ENCODE measurements at regions not wholly inside any gene's neighbourhood (a gene's known extent, or its start where the extent isn't known, plus 50 kb on each side); places are given as distances from the start of the nearest gene placed in this dataset.
"Not testable (repeated sequence)": the region's sequence is repeated elsewhere in the genome, so short reads cannot be mapped to it uniquely, and the experiment has no call there.

DNA sequence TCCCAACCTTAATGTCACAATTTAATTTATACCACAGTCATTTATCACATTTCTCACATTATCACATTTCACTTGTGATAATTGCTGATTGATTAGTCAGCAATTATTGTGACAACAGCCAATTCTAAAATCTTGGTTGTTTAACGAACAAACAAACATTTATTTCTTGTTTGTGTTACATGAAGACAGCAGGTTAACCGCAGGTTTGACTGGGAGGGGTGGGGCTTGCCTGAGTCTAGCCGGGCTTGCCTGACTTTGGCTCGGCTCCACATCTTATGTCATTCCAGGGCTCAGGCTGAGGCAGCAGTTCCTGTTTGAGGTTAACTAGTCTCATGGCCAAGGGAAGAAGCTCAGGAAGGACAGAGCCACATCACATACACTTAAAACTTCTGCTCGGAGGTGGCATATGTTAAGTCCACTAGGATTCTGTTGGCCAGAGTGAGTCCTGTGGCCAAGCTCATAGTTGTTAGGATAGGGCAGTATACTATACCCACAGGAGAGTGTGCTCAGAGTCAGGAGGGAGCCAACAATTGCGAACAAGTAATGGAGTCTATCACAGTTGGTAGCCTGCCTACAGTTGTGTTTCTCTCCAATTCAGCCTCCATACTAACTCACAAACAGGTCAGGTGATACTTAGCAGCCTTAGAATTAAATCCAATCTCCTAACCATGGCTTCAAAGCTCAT is 90.0 kb upstream of the IFNGR1 start:
- no peak for DNase-seq (ENCODE audit: low read depth)

DNA sequence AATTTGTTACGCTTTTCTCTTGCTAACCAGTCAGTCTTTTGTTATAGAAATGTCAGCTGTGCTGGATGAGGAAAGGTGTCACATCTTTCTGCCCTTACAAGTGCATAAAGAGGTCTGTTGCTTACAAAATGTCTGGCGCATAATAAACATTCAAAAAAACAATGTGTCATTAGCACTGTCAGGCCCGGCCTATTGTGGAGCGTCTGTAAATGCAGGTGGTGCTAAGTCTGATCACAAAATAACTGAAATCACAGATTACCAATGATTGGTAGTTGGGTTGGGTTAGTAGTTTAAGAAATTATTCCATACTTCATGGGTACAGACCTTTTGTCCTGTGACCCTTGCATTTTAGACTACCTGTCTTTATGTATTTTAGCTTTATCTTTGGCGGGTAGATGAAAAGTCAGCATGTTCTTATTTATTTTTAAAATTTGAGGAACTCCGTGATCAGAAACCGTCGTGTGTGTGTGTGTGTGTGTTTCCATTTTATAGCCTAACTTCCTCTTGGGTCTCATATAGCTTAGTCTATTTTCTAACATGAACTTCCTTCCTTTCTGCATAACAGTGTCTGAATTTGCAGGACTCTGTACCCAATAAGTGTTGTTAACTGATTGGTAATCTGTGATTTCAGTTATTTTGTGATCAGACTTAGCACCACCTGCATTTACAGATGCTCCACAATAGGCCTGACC is 88.1 kb upstream of the IFNGR1 start:
- DNase-seq (ENCODE audit: low read depth) = no peak

DNA sequence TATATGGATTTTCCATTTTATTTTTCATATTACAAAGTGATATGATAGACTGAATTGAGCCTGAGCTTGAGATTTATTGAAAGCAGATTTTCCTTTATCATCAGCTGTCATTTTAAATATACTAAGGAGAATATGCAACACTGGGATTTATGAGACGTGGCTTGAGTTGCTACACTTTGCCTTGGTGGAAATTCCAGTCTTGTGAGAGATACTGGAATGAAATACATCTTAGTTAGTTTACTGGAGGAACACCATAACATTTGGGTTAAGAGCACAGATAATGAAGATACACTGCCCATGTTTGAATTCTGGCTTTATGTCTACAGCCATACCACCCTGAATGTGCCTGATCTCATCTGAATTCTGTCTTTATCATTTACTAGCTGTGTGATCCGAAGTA is 86.5 kb upstream of the IFNGR1 start:
- DNase-seq (ENCODE audit: low read depth) = no peak

DNA sequence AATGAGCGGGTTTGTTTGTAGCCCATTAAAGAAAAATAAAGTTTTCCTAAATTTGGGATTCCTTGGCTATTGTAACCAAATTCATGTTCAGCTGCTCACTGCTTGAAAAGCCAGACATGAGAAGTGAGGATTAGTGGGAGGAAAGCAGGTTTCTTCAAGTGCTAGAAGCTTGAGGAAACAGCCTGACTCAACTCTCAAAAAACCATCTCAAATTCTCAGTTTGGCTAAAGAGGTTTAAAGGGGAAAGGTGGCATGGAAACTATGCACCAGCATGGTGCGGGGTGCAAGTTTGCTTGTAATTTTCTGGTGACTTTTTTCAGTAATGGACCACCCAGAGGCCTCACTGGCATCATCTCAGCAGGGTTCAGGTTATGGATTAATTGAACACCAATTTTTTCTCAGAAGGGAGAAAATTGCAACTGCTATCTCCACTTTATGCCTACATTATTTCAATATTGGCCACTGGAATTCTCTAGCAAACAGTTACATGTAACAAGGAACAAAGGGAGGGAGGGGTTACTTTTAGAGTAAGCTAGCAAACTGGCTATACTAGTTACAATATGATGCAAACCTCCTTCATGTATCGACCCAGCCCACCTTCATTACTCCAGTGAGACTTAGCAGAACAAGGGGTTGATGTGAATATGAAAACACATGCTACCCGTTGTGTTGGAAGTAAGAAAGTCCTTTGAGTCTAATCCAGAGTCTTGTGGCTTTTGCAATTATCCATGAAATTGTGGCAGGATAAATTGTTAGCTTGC is 85.0 kb upstream of the IFNGR1 start:
- DNase-seq (ENCODE audit: low read depth) = no peak

DNA sequence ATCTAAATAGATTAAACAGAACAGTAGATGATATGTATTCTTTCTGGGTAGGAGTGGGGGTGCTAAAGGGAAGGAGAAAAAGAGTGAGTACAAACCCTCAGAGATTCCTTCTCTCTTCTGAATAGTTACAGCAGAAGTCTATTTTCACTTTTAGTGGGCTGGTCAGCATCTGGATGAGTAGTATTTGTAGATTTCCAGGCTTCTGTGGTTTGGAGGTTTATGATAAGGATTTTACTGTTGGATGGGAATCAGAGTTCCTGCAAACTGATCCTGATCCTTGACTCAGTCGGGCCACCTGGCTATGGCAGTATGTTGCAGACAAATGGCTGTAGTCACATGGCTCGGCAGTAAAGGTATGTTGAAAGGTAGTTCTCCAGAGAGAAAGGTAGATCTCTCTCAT is 84.3 kb upstream of the IFNGR1 start:
- DNase-seq (ENCODE audit: low read depth) = no peak

DNA sequence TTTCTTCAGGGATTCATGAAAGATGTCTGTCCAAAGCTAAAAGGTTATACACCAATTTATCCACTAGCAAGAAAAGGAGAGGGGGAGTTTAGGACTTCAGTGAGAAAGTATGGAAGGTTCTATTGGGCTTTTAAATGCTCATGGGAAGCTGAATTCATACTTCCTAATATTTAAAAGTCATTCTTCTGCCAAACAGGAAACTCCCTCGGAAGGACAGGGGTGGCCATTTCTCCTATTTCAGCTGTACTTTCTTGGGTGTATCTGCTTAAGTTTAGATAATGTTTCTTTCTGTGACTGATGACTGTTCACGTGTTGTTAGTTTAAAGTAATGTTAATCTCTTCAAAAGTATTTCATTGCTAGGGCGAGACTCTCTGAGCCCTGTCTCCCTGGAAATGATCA is 80.5 kb upstream of the IFNGR1 start:
- no peak for DNase-seq (ENCODE audit: low read depth)

DNA sequence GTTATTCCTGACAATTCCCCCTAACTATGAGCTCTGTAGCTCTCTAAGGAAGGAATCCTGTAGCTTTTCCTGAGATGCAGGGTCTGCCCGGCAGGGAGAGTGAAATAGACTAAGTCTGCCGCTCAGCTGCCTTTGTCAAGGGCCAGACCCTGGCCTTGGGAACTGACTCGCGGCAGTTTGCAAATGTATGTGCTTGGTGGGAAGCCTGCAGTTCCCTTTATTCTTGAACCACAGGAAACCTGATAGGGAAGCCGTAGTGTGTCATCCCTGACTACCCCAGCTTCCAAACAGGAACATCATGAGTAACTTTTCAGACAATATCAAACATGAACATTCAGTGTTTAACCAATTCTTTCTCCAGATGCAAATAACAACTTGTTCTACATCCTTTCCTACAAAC is 78.7 kb upstream of the IFNGR1 start:
- no peak for DNase-seq (ENCODE audit: low read depth)

DNA sequence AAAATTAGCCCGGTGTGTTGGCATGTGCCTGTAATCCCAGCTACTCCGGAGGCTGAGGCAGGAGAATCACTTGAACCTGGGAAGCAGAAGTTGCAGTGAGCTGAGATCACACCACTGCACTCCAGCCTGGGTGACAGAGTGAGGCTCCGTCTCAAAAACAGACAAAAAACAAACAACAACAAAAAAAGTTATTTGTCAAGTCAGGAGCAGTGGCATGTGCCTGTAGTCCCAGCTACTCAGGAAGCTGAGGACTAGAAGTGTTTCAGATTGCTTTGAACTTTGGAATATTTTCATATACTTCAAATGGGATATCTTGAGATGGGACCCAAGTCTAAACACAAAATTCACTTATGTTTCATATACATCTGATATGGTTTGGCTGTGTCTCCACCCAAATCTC is 73.1 kb upstream of the IFNGR1 start:
- DNase-seq (ENCODE audit: low read depth) = not testable (repeated sequence)

DNA sequence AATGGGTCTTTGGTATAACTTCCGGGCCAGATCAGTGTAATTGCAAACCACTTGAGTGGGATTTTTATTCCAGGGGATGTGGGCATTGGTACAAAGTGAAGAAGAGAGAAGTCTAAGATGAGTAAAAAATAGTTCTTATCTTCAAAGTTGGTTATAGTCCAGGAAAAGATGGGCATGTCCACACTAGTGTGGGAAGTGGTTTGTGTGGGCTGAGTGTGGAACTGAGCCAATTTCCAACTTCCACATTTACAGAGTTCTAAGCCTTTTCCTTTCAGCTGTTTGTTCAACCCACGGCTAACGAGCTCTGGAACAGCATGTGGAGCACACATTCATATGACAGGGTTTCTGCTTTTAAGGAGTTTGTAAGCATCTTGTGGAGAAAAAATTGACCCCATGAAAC is 72.3 kb upstream of the IFNGR1 start:
- no peak for DNase-seq (ENCODE audit: low read depth)

DNA sequence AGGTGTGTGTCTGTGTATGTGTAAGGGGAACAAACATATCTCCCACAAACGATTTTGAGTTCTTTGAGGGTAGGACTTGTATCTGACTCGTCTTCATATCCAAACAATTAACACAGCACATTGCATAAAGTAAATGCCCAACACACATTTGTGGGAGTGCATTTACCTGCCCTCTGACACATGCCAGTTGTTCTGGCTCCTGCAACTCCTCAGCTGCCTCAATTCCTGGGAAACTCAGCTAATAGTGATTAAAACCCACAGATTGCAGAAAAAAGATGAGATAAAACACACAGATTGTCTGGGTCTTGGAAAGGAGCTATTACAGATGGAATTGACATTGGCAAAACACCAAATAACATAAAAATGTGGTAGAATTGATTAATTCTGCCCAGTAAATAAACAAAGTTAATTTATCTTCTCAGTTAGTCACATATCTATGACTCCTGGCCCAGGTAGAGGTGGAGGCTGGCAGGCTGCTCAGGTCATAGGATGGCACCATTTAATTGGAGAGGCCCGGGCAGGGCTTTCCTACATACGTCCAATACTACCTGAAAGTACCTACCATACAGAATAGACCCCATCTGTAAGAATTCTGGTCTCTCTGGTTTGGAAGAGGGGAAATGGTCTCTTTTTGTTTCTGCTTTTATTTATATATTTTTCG is 71.5 kb upstream of the IFNGR1 start:
- no peak for DNase-seq (ENCODE audit: low read depth)

DNA sequence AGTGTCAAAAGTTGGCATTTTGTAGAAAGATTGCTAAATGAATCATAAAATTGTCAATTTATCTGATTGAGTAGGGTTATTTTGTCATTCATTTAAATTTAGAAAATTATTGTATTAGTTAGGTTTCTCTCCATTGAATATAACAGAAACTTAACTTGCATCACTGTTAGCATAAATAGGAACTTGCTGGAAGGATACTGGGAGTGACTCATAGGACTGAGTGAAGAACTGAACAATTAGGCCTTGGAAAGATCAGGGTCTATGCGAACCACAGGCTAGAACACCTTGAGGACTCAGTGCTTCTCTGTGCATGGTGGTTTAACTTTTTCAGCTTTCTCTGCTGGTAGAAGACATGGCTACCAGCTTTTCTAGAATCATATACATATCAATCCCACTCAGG is 67.7 kb upstream of the IFNGR1 start:
- DNase-seq (ENCODE audit: low read depth) = no peak

DNA sequence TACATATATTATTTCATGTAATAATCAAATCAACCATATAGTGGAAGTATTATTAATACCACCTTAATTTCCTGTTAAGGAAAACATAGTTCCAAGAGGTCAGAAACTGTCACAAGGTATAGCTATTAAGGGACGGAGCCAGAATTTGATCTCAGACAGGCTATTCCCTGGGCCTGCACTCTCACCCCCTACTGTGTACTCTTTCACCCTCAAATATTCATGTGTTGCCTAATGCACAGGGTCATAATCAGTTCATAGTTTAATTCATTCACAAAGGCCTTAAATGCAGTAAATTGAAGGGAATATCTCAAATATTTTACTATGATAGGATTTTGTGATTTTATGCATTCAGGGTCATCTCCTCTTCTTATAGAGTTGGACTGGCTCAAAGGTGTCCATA is 67.2 kb upstream of the IFNGR1 start:
- DNase-seq (ENCODE audit: low read depth) = no peak

DNA sequence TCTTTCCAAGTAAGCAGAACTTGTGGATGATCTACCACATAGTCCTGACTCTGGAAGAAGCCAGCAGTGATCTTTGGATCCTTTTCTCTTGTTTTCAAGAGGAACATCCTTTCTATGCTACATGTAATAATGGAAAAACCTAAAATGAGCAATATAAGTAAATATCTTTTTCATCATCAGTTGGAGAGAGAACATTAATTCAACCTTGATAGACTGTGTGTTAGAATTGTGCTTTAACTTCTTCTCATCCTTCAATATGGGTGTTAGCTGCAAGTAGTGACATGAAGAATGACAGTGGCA is 65.6 kb upstream of the IFNGR1 start:
- no peak for DNase-seq (ENCODE audit: low read depth)

DNA sequence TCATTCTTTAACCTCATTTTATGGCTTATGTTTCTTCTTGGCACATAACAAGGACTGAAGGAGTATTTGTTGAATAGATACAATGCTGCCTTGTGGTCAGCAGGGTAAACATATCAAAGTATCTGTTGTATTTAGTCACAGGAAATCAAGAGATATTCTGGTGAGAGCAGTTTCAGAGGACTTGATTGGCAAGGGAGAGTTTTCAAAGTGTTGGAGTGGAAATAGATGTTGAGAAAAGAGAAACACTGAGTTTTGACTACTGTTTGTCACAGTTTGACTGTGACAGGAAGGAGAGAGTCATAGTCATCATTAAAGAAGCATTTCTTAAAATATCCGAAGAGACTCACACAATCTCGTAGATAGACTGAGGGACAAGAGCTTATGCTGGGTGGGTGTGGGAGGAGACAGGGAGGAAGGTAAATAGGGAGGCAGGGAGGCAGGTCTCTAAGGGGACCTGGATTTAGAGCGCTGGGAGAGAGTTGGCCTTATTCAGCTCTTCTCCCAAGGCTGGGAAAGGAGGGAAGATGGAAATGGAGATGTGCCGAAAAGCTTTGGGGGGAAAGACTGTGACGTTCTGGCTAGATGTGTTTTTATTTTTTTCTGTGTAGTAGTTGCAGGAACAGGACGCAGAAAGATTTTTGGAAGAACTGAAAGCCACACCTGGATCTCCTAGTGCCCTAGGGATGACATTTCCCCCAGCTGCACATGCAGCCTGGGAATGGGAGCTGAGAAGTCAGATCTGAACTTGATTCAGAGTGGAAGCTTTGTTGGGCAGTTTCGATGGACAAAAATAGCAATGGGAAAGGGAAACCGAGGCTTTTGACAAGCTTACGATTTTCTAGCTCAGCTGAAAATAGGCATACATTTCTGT is 65.0 kb upstream of the IFNGR1 start:
- no peak for DNase-seq (ENCODE audit: low read depth)

DNA sequence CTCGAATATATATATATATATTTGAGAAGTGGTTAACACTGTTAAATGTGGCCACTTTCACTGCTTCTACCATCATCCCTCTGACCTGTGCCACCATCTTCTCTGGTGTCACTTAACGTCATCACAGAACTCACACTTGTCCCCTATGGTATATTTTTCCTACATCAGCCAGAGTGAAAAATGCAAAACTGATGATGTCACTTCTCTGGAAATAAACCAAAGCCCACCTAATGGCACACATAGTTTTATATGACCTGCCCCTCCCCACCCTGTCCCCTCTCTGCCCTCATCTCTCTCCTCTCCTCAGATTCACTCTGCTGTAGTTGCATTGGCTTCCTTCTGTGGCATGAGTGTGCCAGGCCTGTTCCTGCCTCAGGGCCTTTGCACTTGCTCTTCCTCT is 63.9 kb upstream of the IFNGR1 start:
- DNase-seq (ENCODE audit: low read depth) = no peak

DNA sequence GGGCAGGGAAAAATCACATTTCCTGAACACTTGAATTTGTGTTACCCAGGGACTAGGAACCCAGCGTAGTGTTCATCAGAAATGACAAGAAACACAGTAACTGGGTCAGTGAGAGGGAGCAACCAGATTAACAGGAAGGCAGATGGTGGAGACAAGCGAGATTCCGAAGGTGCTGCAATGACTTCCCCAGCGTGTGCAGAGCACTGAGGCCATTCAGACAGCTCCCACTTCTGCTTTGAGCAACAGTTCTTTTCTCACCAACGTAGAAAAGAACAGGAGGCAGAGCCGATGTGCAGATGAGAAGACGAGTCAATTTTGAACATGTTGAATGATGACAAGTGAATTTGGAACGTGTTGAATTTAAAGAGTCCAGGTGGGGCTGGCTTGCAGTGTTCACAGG is 63.1 kb upstream of the IFNGR1 start:
- no peak for DNase-seq (ENCODE audit: low read depth)

DNA sequence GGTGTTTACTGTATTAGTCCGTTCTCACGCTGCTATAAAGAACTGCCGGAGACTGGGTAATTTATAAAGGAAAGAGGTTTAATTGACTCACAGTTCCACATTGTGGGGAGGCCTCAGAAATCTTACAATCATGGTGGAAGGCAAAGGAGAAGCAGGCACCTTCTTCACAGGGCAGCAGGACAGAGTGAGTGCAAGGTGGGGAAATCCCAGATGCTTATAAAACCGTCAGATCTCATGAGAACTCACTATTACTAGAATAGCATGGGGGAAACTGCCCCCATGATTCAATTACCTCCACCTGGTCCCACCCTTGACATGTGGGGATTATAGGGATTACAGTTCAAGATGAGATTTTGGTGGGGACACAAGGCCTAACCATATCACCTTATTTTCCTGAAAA is 60.1 kb upstream of the IFNGR1 start:
- DNase-seq (ENCODE audit: low read depth) = not testable (repeated sequence)

DNA sequence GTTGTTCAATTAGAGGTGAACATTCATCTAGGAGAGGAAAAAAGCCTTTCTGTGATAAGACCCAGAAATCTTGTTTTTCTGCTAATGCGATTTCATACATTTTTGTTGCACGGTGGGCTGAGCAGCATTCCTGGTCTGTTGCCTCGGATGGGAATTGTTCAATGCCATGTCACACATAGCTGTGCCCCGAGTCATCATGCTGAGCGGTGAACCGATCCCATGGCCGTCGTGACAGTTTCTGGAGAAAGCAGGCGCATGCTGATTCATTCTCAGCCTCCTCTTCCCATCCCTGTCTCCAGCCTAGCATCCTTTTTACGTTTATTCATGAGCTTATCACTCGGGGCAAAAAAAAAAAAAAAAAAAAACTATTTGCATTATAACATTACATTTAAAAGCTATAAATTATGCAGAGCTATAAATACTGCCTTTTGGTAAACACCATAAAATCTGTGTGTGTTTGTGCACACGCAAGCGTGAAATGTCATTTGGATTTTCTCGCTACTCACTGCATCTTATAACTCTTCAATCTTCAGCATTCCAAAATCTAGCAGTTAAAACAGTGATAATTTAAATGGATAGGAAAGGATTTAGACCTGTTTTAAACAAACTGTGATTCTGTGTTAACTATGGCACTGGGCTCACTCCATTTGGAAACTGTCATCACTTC is 58.9 kb upstream of the IFNGR1 start:
- no peak for DNase-seq (ENCODE audit: low read depth)

DNA sequence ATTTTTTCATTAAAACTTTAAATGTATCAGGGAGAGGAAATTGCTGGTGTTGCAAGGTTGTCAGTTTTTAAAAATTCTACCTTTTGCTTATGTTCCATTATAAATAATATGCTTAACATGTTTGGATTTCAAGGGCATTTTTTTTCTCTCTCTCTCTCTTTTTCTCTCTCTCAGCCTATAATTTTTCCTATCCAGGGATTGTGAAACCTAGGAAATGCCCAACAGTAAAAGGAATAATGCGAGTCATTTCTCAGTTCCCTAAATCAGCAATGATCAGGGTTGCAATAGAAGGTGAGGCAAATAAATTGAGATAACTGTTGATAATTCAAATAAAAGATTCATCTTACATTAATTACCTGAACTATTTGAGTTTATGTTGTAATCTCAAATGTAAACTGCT is 53.2 kb upstream of the IFNGR1 start:
- no peak for DNase-seq (ENCODE audit: low read depth)

DNA sequence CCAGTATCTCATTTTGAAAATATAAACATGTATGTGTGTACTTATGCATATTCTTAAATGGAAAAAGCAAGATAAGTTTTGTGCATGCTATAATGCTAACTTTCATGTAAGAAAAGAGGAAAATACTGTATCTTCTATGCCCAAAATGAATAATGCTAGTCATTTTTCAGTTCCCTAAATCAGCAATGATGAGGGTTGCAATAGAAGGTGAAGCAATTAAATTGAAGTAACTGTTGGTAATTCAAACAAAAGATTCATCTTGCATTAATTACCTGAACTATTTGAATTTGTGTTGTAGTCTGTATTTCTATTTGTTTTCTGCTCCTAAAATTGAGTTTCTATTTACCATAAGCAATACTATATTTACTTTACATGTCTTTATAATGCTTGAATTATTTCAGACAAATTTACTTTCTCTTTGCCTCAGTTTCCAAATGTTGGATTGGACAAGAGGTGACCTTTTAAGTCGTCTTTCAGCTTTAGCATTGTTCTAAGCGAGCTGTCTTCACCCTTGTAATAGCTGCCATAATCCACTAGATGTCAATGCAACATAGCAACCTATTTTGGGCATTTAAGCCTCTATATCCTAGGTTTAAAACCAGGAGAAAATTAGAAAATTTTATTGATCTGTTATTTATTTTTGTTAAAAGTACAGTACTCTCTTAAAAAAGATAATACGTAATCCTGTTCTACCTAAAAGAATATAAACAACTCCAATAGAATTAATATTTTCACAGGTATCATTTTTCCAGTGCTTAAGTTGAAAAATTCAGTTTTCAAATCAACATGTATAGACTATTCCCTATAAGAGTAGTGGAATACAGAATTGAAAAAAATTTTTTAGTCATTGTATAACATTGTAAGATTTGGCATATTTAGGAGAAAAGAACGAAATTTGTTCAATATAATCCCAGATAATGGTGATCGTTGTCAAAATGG is 52.3 kb upstream of the IFNGR1 start:
- no peak for DNase-seq (ENCODE audit: low read depth)
